Ascending aorta (tissue), 2 donors: ENCODE measurements at regions not wholly inside any gene's neighbourhood (a gene's known extent, or its start where the extent isn't known, plus 50 kb on each side); places are given as distances from the start of the nearest gene placed in this dataset.

Source experiments
- DNase-seq, 2 donors: peaks; one replicate each; pipeline ENCODE4 v3.0.0-alpha.2; 2019; ENCODE audit warnings: low spot score in 2 of 2
- H3K27ac ChIP-seq, 2 donors: fragments of 200-600 bp; sonication (generic); one replicate each; pipeline ENCODE4 v1.5.1; 2016 to 2017; ENCODE audit warnings: mild to moderate bottlenecking in 1 of 2
- H3K27me3 ChIP-seq: fragments of 200-600 bp; sonication (generic); one replicate; pipeline ENCODE4 v1.5.1; 2017
- H3K36me3 ChIP-seq, 2 donors: fragments of 200-600 bp; sonication (generic); one replicate each; pipeline ENCODE4 v1.5.1; 2016
- H3K4me1 ChIP-seq, 2 donors: fragments of 200-600 bp; sonication (generic); one replicate each; pipeline ENCODE4 v1.5.1; 2016 to 2017; ENCODE audit warnings: mild to moderate bottlenecking in 1 of 2
- H3K4me3 ChIP-seq, 2 donors: fragments of 200-600 bp; sonication (generic); one replicate each; pipeline ENCODE4 v1.5.1; 2016 to 2017; ENCODE audit warnings: mild to moderate bottlenecking in 1 of 2
- H3K9me3 ChIP-seq, 2 donors: fragments of 200-600 bp; sonication (generic); one replicate each; pipeline ENCODE4 v1.5.1; 2016
- intact Hi-C: fragments of 100-400 bp; cut with DNase I; formaldehyde crosslinking; loops from one replicate; pipeline ENCODE4 v1.15.1; 2023
- TF ChIP-seq, protein P1 (sequence below), 3 experiments: fragments of 200-600 bp in 2 of 3; fragments of 450-650 bp in 1 of 3; sonication (generic) in 2 of 3; IDR thresholded peaks; one replicate each; pipeline ENCODE4 v1.5.1; 2016 to 2019; ENCODE audit warnings: antibody characterized with exemption in 3 of 3, mild to moderate bottlenecking in 1 of 3, moderate library complexity in 1 of 3

GRCh38 chr10:28801247-28801646, 123.9 kb downstream of the BAMBI start:
- H3K9me3 ChIP-seq = no peaks in the 10 kb centered on the region
- intact Hi-C loops = no loop called here
- TF ChIP-seq, protein P1, sequence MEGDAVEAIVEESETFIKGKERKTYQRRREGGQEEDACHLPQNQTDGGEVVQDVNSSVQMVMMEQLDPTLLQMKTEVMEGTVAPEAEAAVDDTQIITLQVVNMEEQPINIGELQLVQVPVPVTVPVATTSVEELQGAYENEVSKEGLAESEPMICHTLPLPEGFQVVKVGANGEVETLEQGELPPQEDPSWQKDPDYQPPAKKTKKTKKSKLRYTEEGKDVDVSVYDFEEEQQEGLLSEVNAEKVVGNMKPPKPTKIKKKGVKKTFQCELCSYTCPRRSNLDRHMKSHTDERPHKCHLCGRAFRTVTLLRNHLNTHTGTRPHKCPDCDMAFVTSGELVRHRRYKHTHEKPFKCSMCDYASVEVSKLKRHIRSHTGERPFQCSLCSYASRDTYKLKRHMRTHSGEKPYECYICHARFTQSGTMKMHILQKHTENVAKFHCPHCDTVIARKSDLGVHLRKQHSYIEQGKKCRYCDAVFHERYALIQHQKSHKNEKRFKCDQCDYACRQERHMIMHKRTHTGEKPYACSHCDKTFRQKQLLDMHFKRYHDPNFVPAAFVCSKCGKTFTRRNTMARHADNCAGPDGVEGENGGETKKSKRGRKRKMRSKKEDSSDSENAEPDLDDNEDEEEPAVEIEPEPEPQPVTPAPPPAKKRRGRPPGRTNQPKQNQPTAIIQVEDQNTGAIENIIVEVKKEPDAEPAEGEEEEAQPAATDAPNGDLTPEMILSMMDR (IDR thresholded peaks at IDR 0.05) = no peak
- H3K36me3 ChIP-seq = no peaks in the 10 kb centered on the region
- peaks cover 3 to 11% of the 10 kb centered on the region in 2 donors for H3K4me1 ChIP-seq
- no peak for DNase-seq
- no peaks in the 10 kb centered on the region for H3K27me3 ChIP-seq
- H3K4me3 ChIP-seq = no peak overlapping the region
- no peak overlapping the region for H3K27ac ChIP-seq

DNA sequence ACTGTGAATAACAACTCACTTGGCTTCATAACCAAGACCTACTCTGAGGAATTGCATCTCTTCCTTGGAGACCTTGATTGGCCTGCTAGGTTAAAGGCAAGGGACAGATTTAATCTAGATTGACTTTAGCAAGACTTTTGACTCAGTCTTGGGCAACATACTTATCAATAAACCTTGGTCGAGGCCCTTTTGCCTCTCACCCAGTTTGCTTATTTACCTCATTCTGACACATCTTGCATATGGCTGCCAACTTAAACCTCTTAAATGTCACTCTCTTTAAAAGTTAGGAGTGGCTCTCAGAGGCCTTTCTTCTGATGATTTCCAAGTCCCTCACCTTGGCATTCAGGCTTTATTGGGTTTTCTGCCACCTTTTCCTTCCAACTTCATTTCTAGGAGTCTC, 124.5 kb downstream of the BAMBI start:
- TF ChIP-seq, protein P1 (IDR thresholded peaks at IDR 0.05) = no peak
- Histone ChIP-seq H3K27me3 (no peaks in the 10 kb centered on the region), H3K9me3 (no peaks in the 10 kb centered on the region), H3K4me3 (no peak overlapping the region), H3K36me3 (no peaks in the 10 kb centered on the region), H3K4me1 (peaks cover 3 to 13% of the 10 kb centered on the region in 2 donors), H3K27ac (no peak overlapping the region)
- no peak for DNase-seq
- intact Hi-C loops = no loop called here

GRCh38 chr10:28805390-28805789, 128.1 kb downstream of the BAMBI start:
- no peaks in the 10 kb centered on the region for H3K27me3 ChIP-seq
- no peaks in the 10 kb centered on the region for H3K36me3 ChIP-seq
- no peak for DNase-seq
- peaks cover 3 to 25% of the 10 kb centered on the region in 2 donors for H3K4me1 ChIP-seq
- peak overlapping the region in 1 of 2 donors; percentile 89 for H3K27ac ChIP-seq
- no peaks in the 10 kb centered on the region for H3K9me3 ChIP-seq
- TF ChIP-seq, protein P1 (IDR thresholded peaks at IDR 0.05) = no peak
- no peak overlapping the region for H3K4me3 ChIP-seq
- intact Hi-C loops = loop anchor here (5.0 kb wide), 4 partner anchors 37 to 128 kb away; partner anchors contain the start of gene BAMBI

DNA sequence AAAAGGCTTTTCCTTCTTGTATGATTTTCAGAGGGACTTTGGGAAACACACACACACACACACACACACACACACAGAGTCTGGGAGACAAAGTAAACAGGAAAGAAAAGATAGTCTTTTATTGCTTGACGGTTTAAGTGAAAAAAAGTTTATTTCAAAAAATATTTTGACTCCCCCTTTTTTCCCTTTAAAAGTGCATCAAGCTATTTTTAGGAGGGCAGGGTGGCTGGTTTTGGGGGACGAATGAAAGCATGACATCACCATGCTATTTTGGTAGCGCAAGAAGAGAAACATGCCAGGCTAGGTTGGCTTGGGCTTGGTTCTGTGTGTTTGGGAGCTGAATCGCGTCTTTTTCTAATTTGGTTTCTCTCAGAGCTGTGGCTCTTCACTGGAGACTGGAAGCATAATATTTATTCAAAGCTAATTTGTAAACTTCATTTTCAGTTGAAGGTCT, 129.2 kb downstream of the BAMBI start:
- Histone ChIP-seq H3K36me3 (no peaks in the 10 kb centered on the region), H3K27ac (peak overlapping the region; percentile 84 to 89), H3K4me1 (peaks cover 3 to 25% of the 10 kb centered on the region in 2 donors), H3K9me3 (no peaks in the 10 kb centered on the region), H3K4me3 (peak overlapping the region in 1 of 2 donors; percentile 47), H3K27me3 (no peaks in the 10 kb centered on the region)
- TF ChIP-seq, protein P1 (IDR thresholded peaks at IDR 0.05) = no peak
- intact Hi-C loops = loop anchor here (5.0 kb wide), 4 partner anchors 36 to 129 kb away; partner anchors contain the start of gene BAMBI
- DNase-seq = peak in 1 of 2 donors; percentile 70

- intact Hi-C loops = loop anchor here (5.0 kb wide), 4 partner anchors 35 to 130 kb away; partner anchors contain the start of gene BAMBI
- peaks cover 3 to 25% of the 10 kb centered on the region in 2 donors for H3K4me1 ChIP-seq
- peak overlapping the region; percentile 31 to 47 for H3K4me3 ChIP-seq
- H3K9me3 ChIP-seq = no peaks in the 10 kb centered on the region
- DNase-seq = no peak
- no peaks in the 10 kb centered on the region for H3K36me3 ChIP-seq
- TF ChIP-seq, protein P1 (IDR thresholded peaks at IDR 0.05) = no peak
- H3K27ac ChIP-seq = peak overlapping the region; percentile 84 to 89
- H3K27me3 ChIP-seq = no peaks in the 10 kb centered on the region
Measured at GRCh38 chr10:28806951-28807759, 129.8 kb downstream of the BAMBI start.
